Effector CD8-positive, alpha-beta T cell (primary cell): ENCODE measurements at regions not wholly inside any gene's neighbourhood (a gene's known extent, or its start where the extent isn't known, plus 50 kb on each side); places are given as distances from the start of the nearest gene placed in this dataset.
"Not testable (repeated sequence)": the region's sequence is repeated elsewhere in the genome, so short reads cannot be mapped to it uniquely, and the experiment has no call there.

Source experiments
- DNase-seq: peaks from one replicate; lab custom pipeline; 2025; lab: John Stamatoyannopoulos, UW

- not testable (repeated sequence) for DNase-seq
Observed at GRCh38 chr15:59783774-59784520, 94.8 kb upstream of the BNIP2 start.

GRCh38 chr15:59779110-59779509, 90.0 kb upstream of the BNIP2 start:
- DNase-seq: no peak

GRCh38 chr15:59764775-59765174, 75.7 kb upstream of the BNIP2 start:
- DNase-seq: no peak

- DNase-seq: no peak
Observed at GRCh38 chr15:59762558-59762957, 73.4 kb upstream of the BNIP2 start.

GRCh38 chr15:59760256-59760655, 71.1 kb upstream of the BNIP2 start:
- DNase-seq: not testable (repeated sequence)

- no peak for DNase-seq
Observed at GRCh38 chr15:59751552-59752413, 62.7 kb upstream of the BNIP2 start.

GRCh38 chr15:59746777-59747176, 57.7 kb upstream of the BNIP2 start:
- DNase-seq: no peak

- no peak for DNase-seq
Observed at GRCh38 chr15:59741274-59741906, 52.3 kb upstream of the BNIP2 start.

- DNase-seq: no peak
Observed at GRCh38 chr15:59739557-59740186, 50.6 kb upstream of the BNIP2 start.
